ENCODE measurements at regions not wholly inside any gene's neighbourhood (a gene's known extent, or its start where the extent isn't known, plus 50 kb on each side); places are given as distances from the start of the nearest gene placed in this dataset.

DNA sequence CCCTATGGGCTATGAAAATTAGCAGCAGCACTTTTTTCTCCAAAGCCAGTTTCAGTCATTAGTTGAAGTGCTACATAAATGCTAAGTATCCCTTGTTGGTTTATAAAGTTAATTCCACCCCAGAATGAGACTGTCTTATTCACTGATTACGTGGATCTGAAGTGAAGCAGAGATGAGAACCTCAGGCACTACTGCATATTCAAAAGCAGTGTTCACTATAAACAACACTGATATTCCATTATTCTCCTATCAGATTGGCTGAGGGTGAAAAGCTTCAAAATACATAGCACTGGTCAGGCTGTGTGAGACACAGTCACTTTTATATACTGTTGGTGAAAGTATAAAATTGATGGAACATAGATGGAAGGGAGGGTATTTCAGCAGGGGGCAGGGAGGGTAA lies 395.7 kb upstream of the RARB start:
- TF ChIP-seq, protein P1, sequence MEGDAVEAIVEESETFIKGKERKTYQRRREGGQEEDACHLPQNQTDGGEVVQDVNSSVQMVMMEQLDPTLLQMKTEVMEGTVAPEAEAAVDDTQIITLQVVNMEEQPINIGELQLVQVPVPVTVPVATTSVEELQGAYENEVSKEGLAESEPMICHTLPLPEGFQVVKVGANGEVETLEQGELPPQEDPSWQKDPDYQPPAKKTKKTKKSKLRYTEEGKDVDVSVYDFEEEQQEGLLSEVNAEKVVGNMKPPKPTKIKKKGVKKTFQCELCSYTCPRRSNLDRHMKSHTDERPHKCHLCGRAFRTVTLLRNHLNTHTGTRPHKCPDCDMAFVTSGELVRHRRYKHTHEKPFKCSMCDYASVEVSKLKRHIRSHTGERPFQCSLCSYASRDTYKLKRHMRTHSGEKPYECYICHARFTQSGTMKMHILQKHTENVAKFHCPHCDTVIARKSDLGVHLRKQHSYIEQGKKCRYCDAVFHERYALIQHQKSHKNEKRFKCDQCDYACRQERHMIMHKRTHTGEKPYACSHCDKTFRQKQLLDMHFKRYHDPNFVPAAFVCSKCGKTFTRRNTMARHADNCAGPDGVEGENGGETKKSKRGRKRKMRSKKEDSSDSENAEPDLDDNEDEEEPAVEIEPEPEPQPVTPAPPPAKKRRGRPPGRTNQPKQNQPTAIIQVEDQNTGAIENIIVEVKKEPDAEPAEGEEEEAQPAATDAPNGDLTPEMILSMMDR (IDR thresholded peaks at IDR 0.05), result no peak
- no peak for TF ChIP-seq ZFX (IDR thresholded peaks at IDR 0.05; ENCODE audit: borderline replicate concordance)
